NB4 (cell line): ENCODE measurements at regions not wholly inside any gene's neighbourhood (a gene's known extent, or its start where the extent isn't known, plus 50 kb on each side); places are given as distances from the start of the nearest gene placed in this dataset.

Experiments used
- CTCF ChIP-seq: IDR thresholded peaks from one replicate; pipeline ENCODE4 v1.5.1; 2012; ENCODE audit warnings: low read depth, low read length
- MAX ChIP-seq: IDR thresholded peaks from 2 replicates; pipeline ENCODE4 v1.6.1; 2011; ENCODE audit warnings: low read depth, low read length
- POLR2A ChIP-seq: IDR thresholded peaks from 2 replicates; pipeline ENCODE4 v1.6.1; 2011; ENCODE audit warnings: mild to moderate bottlenecking; ENCODE audit not compliant: insufficient read length; ENCODE audit errors: extremely low read depth

GRCh38 chr11:69906453-69906907, 87.3 kb upstream of the FGF3 start:
- TF ChIP-seq CTCF (no peak), POLR2A (no peak), MAX (no peak)
